K562 (cell line): ENCODE measurements at regions not wholly inside any gene's neighbourhood (a gene's known extent, or its start where the extent isn't known, plus 50 kb on each side); places are given as distances from the start of the nearest gene placed in this dataset.

Source experiments
- CHCHD3 ChIP-seq: fragments of 250-450 bp; sonication (Bioruptor Pico); IDR thresholded peaks from 2 replicates; pipeline ENCODE4 v2.1.2; 2022; ENCODE audit warnings: mild to moderate bottlenecking
- REST ChIP-seq, 2 experiments: fragments of 450-650 bp; formaldehyde crosslinking in 1 of 2; IDR thresholded peaks; 2 replicates each; pipeline versions ENCODE4 v1.4.0 to v1.6.1; 2014 to 2020; ENCODE audit warnings: mild to moderate bottlenecking in 2 of 2, borderline replicate concordance in 1 of 2, low read depth in 1 of 2
- STAT6 ChIP-seq: sonication (generic); formaldehyde crosslinking; IDR thresholded peaks from 2 replicates; pipeline ENCODE4 v1.8.1; 2023; ENCODE audit warnings: mild to moderate bottlenecking, missing genetic modification reagents
- TCF7L2 ChIP-seq: fragments of 150-350 bp; IDR thresholded peaks from 2 replicates; pipeline ENCODE4 v1.6.1; 2016; ENCODE audit warnings: low read depth, mild to moderate bottlenecking, low read length, moderate library complexity
- USF2 ChIP-seq: sonication (generic); formaldehyde crosslinking; IDR thresholded peaks from 2 replicates; pipeline ENCODE4 v1.5.0; 2020; ENCODE audit warnings: missing genetic modification reagents
- ZC3H8 ChIP-seq: fragments of 450-650 bp; IDR thresholded peaks from 2 replicates; pipeline ENCODE4 v1.6.1; 2017
- TF ChIP-seq, protein P1 (sequence below): fragments of 250-450 bp; sonication (Bioruptor Pico); IDR thresholded peaks from 2 replicates; pipeline ENCODE4 v1.5.0; 2020; ENCODE audit warnings: mild to moderate bottlenecking, borderline replicate concordance

- TF ChIP-seq REST (IDR thresholded peaks at IDR 0.05; ENCODE audit: borderline replicate concordance) (no peak), REST (CRISPR knock-in tag; IDR thresholded peaks at IDR 0.05; ENCODE audit: low read depth) (no peak), ZC3H8 (no peak), USF2 (CRISPR knock-in tag) (no peak), STAT6 (CRISPR knock-in tag) (no peak), TCF7L2 (no peak), CHCHD3 (CRISPR knock-in tag) (no peak)
- TF ChIP-seq, protein P1, sequence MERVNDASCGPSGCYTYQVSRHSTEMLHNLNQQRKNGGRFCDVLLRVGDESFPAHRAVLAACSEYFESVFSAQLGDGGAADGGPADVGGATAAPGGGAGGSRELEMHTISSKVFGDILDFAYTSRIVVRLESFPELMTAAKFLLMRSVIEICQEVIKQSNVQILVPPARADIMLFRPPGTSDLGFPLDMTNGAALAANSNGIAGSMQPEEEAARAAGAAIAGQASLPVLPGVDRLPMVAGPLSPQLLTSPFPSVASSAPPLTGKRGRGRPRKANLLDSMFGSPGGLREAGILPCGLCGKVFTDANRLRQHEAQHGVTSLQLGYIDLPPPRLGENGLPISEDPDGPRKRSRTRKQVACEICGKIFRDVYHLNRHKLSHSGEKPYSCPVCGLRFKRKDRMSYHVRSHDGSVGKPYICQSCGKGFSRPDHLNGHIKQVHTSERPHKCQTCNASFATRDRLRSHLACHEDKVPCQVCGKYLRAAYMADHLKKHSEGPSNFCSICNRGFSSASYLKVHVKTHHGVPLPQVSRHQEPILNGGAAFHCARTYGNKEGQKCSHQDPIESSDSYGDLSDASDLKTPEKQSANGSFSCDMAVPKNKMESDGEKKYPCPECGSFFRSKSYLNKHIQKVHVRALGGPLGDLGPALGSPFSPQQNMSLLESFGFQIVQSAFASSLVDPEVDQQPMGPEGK (CRISPR knock-in tag): no peak
Observed at GRCh38 chr4:45713996-45714395, 409.9 kb downstream of the GABRG1 start (continued).
